Suprapubic skin (tissue), 4 donors: ENCODE measurements at regions not wholly inside any gene's neighbourhood (a gene's known extent, or its start where the extent isn't known, plus 50 kb on each side); places are given as distances from the start of the nearest gene placed in this dataset.
"Not testable (repeated sequence)": the region's sequence is repeated elsewhere in the genome, so short reads cannot be mapped to it uniquely, and the experiment has no call there.

Experiments used
- DNase-seq, 2 donors: peaks; one replicate each; pipeline ENCODE4 v3.0.0-alpha.2; 2019; ENCODE audit warnings: low spot score in 2 of 2
- H3K27ac ChIP-seq: fragments of 200-600 bp; sonication (generic); one replicate; pipeline ENCODE4 v1.5.1; 2019
- H3K27me3 ChIP-seq: fragments of 200-600 bp; sonication (generic); one replicate; pipeline ENCODE4 v1.5.1; 2019
- H3K36me3 ChIP-seq: fragments of 200-600 bp; sonication (generic); one replicate; pipeline ENCODE4 v1.5.1; 2019
- H3K4me1 ChIP-seq: fragments of 200-600 bp; sonication (generic); one replicate; pipeline ENCODE4 v1.5.1; 2019
- H3K4me3 ChIP-seq: fragments of 200-600 bp; sonication (generic); one replicate; pipeline ENCODE4 v1.5.1; 2019; ENCODE audit warnings: mild to moderate bottlenecking
- H3K9me3 ChIP-seq: fragments of 200-600 bp; sonication (generic); one replicate; pipeline ENCODE4 v1.5.1; 2019
- EP300 ChIP-seq: sonication (generic); formaldehyde crosslinking; IDR thresholded peaks from one replicate; pipeline ENCODE4 v1.6.1; 2017; ENCODE audit warnings: antibody characterized with exemption
- POLR2A ChIP-seq, 2 donors: fragments of 450-650 bp; IDR thresholded peaks; one replicate each; pipeline ENCODE4 v1.6.1; 2017; ENCODE audit warnings: antibody characterized with exemption in 2 of 2, mild to moderate bottlenecking in 2 of 2, moderate library complexity in 2 of 2
- POLR2AphosphoS5 ChIP-seq, 3 donors: sonication (generic); formaldehyde crosslinking; IDR thresholded peaks; one replicate each; pipeline ENCODE4 v1.6.1; 2017; ENCODE audit warnings: antibody characterized with exemption in 3 of 3
- WGBS: methylation state at CpG from one replicate; pipeline ENCODE4 v1.1.5; 2018; 5-methylcytosine and 5-hydroxymethylcytosine counted together
- TF ChIP-seq, protein P1 (sequence below), 2 donors: fragments of 200-600 bp in 1 of 2; fragments of 450-650 bp in 1 of 2; sonication (generic) in 1 of 2; IDR thresholded peaks; one replicate each; pipeline ENCODE4 v1.5.1; 2016 to 2019; ENCODE audit warnings: antibody characterized with exemption in 2 of 2, mild to moderate bottlenecking in 1 of 2, moderate library complexity in 1 of 2

DNA sequence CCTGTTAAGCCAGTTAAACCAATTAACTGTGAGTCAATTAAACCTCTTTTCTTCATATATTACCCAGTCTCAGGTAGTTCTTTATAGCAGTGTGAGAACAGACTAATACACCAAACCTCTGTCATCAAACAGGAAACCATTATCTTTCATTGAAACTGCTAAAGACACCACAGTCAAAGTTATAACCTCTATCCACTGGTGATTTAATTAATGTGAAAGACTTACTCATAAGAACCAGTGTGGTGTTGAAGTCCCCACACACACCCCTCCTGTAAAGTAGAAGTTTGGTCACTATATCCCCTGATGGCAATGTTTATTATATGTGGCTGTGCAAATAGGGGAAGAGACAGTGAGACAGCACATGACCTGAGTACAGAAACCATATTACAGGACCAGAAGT is 228.1 kb downstream of the NEBL start:
- H3K4me3 ChIP-seq, result no peak overlapping the region
- H3K27me3 ChIP-seq, result no peaks in the 10 kb centered on the region
- no peaks in the 10 kb centered on the region for H3K36me3 ChIP-seq
- no peak overlapping the region for H3K27ac ChIP-seq
- H3K9me3 ChIP-seq, result no peaks in the 10 kb centered on the region
- DNase-seq, result no peak
- no peaks in the 10 kb centered on the region for H3K4me1 ChIP-seq
- TF ChIP-seq POLR2A (IDR thresholded peaks at IDR 0.05) (no peak), POLR2AphosphoS5 (IDR thresholded peaks at IDR 0.05) (no peak), EP300 (no peak)
- TF ChIP-seq, protein P1, sequence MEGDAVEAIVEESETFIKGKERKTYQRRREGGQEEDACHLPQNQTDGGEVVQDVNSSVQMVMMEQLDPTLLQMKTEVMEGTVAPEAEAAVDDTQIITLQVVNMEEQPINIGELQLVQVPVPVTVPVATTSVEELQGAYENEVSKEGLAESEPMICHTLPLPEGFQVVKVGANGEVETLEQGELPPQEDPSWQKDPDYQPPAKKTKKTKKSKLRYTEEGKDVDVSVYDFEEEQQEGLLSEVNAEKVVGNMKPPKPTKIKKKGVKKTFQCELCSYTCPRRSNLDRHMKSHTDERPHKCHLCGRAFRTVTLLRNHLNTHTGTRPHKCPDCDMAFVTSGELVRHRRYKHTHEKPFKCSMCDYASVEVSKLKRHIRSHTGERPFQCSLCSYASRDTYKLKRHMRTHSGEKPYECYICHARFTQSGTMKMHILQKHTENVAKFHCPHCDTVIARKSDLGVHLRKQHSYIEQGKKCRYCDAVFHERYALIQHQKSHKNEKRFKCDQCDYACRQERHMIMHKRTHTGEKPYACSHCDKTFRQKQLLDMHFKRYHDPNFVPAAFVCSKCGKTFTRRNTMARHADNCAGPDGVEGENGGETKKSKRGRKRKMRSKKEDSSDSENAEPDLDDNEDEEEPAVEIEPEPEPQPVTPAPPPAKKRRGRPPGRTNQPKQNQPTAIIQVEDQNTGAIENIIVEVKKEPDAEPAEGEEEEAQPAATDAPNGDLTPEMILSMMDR (IDR thresholded peaks at IDR 0.05), result no peak

DNA sequence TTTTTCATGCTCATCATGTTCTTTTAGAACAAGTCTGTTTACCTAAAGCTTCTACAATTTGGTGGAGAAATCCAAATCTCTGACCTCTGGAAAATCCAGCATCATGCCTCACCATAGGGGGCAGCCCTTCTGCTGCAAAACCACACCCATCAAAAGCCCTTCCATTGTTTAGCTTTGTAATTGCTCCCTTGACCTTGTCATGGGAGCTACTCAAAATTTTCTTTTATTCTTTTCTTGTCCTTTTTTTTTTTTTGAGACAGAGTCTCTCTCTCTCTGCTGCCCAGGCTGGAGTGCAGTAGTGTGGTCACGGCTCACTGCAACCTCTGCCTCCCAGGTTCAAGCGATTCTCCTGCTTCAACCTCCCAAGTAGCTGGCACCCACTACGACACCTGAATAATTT is 234.4 kb downstream of the NEBL start:
- no peak for DNase-seq
- TF ChIP-seq, protein P1 (IDR thresholded peaks at IDR 0.05), result no peak
- TF ChIP-seq EP300 (no peak), POLR2AphosphoS5 (IDR thresholded peaks at IDR 0.05) (no peak)
- Histone ChIP-seq H3K9me3 (no peaks in the 10 kb centered on the region), H3K4me1 (no peaks in the 10 kb centered on the region), H3K27ac (no peak overlapping the region), H3K27me3 (no peaks in the 10 kb centered on the region), H3K36me3 (no peaks in the 10 kb centered on the region), H3K4me3 (no peak overlapping the region)
- WGBS, result 94% methylated on average over 3 of the region's 3 CpGs

DNA sequence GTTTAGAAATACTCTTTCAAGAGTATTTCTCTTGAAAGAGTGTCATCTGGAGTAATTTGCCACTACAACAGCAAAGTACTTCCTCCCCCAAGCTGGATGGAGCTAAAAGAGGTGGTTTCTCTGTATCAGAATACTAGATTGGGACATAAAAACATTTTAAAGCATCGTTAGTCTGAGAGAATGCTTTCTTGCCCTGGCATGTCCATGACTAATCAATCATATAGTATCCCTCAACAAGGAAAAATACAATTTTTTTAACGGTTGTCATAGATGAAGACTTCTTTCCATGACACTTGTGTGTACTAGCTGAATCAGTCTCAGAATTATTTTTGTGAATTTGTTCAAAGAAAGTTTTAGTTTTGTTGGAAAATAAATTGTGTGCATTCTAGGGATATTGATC is 237.9 kb downstream of the NEBL start:
- TF ChIP-seq POLR2A (IDR thresholded peaks at IDR 0.05) (no peak), POLR2AphosphoS5 (IDR thresholded peaks at IDR 0.05) (no peak), EP300 (no peak)
- TF ChIP-seq, protein P1 (IDR thresholded peaks at IDR 0.05), result no peak
- Histone ChIP-seq H3K9me3 (no peaks in the 10 kb centered on the region), H3K27ac (no peak overlapping the region), H3K4me1 (no peaks in the 10 kb centered on the region), H3K36me3 (no peaks in the 10 kb centered on the region), H3K4me3 (no peak overlapping the region), H3K27me3 (no peaks in the 10 kb centered on the region)
- 36% methylated on average over 2 of the region's 2 CpGs for WGBS
- no peak for DNase-seq

DNA sequence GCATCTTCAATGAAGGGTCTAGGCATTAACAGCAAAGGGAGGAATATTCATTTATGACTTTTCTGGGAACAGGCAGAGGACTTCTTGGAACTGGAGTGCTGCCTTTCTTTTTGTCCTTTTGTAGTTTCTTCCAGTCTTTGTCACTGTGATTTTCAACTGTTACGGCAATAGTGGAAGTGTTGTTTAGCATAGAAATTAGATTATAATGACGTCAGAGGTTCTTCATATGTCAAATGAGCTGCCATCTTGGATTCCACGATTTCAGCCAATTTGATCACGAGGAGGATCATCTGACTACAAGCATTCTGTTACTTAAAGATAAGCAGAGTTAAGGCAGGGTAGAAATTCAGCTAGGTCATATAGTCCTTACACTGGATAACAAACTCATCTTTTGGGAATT is 239.0 kb downstream of the NEBL start:
- TF ChIP-seq, protein P1 (IDR thresholded peaks at IDR 0.05), result no peak
- TF ChIP-seq POLR2A (IDR thresholded peaks at IDR 0.05) (no peak), EP300 (no peak)
- no peak overlapping the region for H3K27ac ChIP-seq
- H3K27me3 ChIP-seq, result no peaks in the 10 kb centered on the region
- WGBS, result 95% methylated on average over 4 of the region's 4 CpGs
- no peak for DNase-seq
- no peaks in the 10 kb centered on the region for H3K9me3 ChIP-seq
- H3K36me3 ChIP-seq, result no peaks in the 10 kb centered on the region
- H3K4me3 ChIP-seq, result no peak overlapping the region
- no peaks in the 10 kb centered on the region for H3K4me1 ChIP-seq

DNA sequence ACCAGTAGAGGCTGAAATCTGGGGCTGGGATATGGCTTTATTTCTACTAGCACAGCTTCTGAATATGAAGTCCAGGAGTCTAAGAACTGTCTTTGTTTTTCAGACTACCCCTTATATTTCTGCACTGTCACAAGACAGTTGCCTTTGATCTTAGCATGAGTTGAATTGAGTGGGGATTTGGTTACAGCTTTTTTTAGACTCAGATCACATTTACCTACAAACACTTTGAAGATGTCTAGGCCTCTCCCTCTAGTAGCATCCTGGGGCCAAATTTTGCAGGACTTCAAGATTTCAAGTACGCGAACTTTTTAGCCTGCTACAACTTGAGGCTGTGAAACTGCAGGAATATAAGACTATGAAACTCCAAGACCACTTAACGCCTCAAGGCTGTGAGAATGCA is 240.2 kb downstream of the NEBL start:
- Histone ChIP-seq H3K4me3 (no peak overlapping the region), H3K4me1 (no peaks in the 10 kb centered on the region), H3K27me3 (no peaks in the 10 kb centered on the region), H3K36me3 (no peaks in the 10 kb centered on the region), H3K9me3 (peaks cover 4% of the 10 kb centered on the region), H3K27ac (no peak overlapping the region)
- 85% methylated on average over 3 of the region's 3 CpGs for WGBS
- DNase-seq, result no peak
- TF ChIP-seq, protein P1 (IDR thresholded peaks at IDR 0.05), result no peak
- no peak for TF ChIP-seq POLR2AphosphoS5 (IDR thresholded peaks at IDR 0.05)
- no peak for TF ChIP-seq EP300
- no peak for TF ChIP-seq POLR2A (IDR thresholded peaks at IDR 0.05)

DNA sequence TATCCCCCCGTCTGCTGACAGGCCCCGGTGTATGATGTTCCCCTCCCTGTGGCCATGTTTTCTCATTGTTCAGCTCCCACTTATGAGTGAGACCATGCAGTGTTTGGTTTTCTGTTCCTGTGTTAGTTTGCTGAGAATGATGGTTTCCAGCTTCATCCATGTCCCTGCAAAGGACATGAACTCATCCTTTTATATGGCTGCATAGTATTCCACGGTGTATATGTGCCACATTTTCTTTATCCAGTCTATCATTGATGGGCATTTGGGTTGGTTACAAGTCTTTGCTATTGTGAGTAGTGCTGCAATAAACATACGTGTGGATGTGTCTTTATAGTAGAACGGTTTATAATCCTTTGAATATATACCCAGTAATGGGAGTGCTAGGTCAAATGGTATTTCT is 244.7 kb downstream of the NEBL start:
- not testable (repeated sequence) for H3K4me1 ChIP-seq, H3K4me3 ChIP-seq, H3K27me3 ChIP-seq, H3K9me3 ChIP-seq, H3K36me3 ChIP-seq, DNase-seq, H3K27ac ChIP-seq
- WGBS, result 87% methylated on average over 5 of the region's 5 CpGs
